Peyer's patch (tissue), 4 donors: ENCODE measurements at regions not wholly inside any gene's neighbourhood (a gene's known extent, or its start where the extent isn't known, plus 50 kb on each side); places are given as distances from the start of the nearest gene placed in this dataset.

Experiments
- POLR2A ChIP-seq, 2 donors: fragments of 450-650 bp; IDR thresholded peaks; one replicate each; pipeline ENCODE4 v1.5.1; 2017; ENCODE audit warnings: antibody characterized with exemption in 2 of 2, mild to moderate bottlenecking in 2 of 2, moderate library complexity in 2 of 2
- TF ChIP-seq, protein P1 (sequence below), 6 experiments: fragments of 450-650 bp in 4 of 6; fragments of 200-600 bp in 2 of 6; sonication (generic) in 1 of 6; IDR thresholded peaks; one replicate each; pipeline ENCODE4 v1.5.1; 2017 to 2019; ENCODE audit warnings: antibody characterized with exemption in 6 of 6, mild to moderate bottlenecking in 3 of 6, moderate library complexity in 1 of 6

DNA sequence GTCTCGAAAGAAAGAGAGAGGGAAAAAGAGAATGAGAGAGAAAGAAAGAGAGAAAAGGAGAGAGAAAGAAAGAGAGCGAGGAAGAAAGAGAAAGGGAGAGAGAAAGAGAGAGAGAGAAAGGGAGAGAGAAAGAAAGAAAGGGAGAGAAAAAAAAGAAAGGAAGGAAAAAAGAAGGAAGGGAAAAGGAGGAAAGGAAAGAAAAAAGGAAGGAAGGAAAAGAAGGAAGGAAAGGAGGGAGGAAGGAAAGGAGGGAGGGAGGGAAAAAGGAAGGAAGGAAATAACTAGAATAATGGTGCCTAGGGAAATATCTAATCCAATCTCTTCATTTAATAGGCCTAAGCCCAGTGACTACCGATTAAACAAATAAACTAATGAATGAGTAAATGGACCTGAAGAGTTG is 85.4 kb upstream of the LYZL1 start:
- TF ChIP-seq, protein P1, sequence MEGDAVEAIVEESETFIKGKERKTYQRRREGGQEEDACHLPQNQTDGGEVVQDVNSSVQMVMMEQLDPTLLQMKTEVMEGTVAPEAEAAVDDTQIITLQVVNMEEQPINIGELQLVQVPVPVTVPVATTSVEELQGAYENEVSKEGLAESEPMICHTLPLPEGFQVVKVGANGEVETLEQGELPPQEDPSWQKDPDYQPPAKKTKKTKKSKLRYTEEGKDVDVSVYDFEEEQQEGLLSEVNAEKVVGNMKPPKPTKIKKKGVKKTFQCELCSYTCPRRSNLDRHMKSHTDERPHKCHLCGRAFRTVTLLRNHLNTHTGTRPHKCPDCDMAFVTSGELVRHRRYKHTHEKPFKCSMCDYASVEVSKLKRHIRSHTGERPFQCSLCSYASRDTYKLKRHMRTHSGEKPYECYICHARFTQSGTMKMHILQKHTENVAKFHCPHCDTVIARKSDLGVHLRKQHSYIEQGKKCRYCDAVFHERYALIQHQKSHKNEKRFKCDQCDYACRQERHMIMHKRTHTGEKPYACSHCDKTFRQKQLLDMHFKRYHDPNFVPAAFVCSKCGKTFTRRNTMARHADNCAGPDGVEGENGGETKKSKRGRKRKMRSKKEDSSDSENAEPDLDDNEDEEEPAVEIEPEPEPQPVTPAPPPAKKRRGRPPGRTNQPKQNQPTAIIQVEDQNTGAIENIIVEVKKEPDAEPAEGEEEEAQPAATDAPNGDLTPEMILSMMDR (IDR thresholded peaks at IDR 0.05), result no peak
- no peak for TF ChIP-seq POLR2A (IDR thresholded peaks at IDR 0.05)
